ENCODE measurements at regions not wholly inside any gene's neighbourhood (a gene's known extent, or its start where the extent isn't known, plus 50 kb on each side); places are given as distances from the start of the nearest gene placed in this dataset.

DNA sequence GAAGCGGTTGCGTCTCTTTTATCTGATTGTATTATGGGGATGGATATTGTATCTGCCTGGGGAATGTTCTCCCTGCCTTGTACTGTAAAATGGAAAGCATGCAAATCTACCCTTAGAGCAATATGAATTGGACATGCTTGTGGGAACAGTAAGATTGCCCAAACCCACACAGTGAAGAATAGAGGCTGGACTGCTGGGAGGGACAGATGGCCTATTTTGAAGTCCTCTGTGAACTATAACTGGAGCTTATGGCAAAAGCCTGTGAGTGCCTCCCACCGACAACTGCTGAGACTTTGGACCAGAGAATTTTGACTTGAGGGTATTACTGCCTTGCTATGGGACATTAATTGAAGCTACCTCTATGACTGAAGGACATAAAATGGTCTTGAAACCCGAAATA lies 168.9 kb downstream of the ERCC6L2 start:
- TF ChIP-seq CREB1 (IDR thresholded peaks at IDR 0.05; ENCODE audit: low read depth) (no peak), TCF12 (IDR thresholded peaks at IDR 0.05; ENCODE audit: low read depth) (no peak), YY1 (IDR thresholded peaks at IDR 0.05; ENCODE audit: low read depth) (no peak), TAF1 (IDR thresholded peaks at IDR 0.05; ENCODE audit: low read depth) (no peak), ZBTB7A (IDR thresholded peaks at IDR 0.05; ENCODE audit: low read depth) (no peak), FOXM1 (IDR thresholded peaks at IDR 0.05; ENCODE audit: borderline replicate concordance, low read depth) (no peak), EP300 (IDR thresholded peaks at IDR 0.05; ENCODE audit: borderline replicate concordance) (no peak), CEBPB (IDR thresholded peaks at IDR 0.05) (no peak), RAD21 (IDR thresholded peaks at IDR 0.05; ENCODE audit: low read depth) (no peak), TEAD4 (IDR thresholded peaks at IDR 0.05) (no peak), EGR1 (IDR thresholded peaks at IDR 0.05) (no peak), NFIC (IDR thresholded peaks at IDR 0.05) (no peak)
- TF ChIP-seq, protein P1, sequence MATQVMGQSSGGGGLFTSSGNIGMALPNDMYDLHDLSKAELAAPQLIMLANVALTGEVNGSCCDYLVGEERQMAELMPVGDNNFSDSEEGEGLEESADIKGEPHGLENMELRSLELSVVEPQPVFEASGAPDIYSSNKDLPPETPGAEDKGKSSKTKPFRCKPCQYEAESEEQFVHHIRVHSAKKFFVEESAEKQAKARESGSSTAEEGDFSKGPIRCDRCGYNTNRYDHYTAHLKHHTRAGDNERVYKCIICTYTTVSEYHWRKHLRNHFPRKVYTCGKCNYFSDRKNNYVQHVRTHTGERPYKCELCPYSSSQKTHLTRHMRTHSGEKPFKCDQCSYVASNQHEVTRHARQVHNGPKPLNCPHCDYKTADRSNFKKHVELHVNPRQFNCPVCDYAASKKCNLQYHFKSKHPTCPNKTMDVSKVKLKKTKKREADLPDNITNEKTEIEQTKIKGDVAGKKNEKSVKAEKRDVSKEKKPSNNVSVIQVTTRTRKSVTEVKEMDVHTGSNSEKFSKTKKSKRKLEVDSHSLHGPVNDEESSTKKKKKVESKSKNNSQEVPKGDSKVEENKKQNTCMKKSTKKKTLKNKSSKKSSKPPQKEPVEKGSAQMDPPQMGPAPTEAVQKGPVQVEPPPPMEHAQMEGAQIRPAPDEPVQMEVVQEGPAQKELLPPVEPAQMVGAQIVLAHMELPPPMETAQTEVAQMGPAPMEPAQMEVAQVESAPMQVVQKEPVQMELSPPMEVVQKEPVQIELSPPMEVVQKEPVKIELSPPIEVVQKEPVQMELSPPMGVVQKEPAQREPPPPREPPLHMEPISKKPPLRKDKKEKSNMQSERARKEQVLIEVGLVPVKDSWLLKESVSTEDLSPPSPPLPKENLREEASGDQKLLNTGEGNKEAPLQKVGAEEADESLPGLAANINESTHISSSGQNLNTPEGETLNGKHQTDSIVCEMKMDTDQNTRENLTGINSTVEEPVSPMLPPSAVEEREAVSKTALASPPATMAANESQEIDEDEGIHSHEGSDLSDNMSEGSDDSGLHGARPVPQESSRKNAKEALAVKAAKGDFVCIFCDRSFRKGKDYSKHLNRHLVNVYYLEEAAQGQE (IDR thresholded peaks at IDR 0.05; ENCODE audit: low read depth): no peak
- TF ChIP-seq, protein P2, sequence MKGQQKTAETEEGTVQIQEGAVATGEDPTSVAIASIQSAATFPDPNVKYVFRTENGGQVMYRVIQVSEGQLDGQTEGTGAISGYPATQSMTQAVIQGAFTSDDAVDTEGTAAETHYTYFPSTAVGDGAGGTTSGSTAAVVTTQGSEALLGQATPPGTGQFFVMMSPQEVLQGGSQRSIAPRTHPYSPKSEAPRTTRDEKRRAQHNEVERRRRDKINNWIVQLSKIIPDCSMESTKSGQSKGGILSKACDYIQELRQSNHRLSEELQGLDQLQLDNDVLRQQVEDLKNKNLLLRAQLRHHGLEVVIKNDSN (IDR thresholded peaks at IDR 0.05): no peak
- TF ChIP-seq, protein P3, sequence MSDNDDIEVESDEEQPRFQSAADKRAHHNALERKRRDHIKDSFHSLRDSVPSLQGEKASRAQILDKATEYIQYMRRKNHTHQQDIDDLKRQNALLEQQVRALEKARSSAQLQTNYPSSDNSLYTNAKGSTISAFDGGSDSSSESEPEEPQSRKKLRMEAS (IDR thresholded peaks at IDR 0.05): no peak

DNA sequence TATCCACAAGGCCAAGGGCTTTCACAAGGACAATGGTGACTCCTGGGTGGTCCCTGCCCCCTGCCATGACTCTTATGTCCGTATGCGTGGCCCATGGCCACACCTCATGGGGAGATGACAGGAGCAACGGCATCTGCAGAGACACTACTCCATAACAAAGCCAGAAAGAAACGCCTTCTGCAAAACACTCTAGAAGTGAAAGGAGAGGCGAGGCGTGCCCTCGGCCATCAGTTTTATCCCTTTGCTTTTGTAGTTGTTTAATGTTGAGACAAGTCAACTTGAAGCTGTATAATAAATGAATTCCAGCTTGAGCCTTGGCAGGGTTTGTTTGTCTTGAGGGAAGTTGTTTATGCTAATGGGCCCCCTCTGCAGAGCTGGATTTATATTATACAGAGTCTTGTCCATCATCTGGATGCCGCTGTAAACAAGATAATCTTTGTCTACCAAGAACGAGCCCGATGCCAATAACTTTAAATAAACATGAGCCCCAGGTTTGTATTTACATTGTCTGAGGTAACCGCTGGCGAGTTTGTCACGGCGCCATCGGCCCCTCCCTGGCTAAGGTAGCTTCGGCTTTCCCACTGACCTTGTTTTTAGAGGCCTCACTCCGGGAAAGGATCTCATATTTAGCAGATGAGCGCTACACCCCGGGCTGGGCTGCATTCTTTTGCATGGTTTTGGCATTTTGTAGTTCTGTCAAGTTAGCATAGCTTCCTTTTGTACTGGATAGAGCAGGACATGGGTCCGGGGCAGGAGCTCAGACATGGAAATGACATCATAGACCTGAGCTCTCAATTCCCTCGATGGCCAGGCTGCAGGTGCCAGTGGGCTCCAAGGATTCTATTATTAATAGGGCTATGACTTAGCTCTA lies 165.3 kb downstream of the ERCC6L2 start:
- TF ChIP-seq NFIC (IDR thresholded peaks at IDR 0.05) (no peak), EGR1 (IDR thresholded peaks at IDR 0.05) (no peak), RAD21 (IDR thresholded peaks at IDR 0.05; ENCODE audit: low read depth) (no peak), YY1 (IDR thresholded peaks at IDR 0.05; ENCODE audit: low read depth) (no peak), TCF12 (IDR thresholded peaks at IDR 0.05; ENCODE audit: low read depth) (no peak), ZBTB7A (IDR thresholded peaks at IDR 0.05; ENCODE audit: low read depth) (no peak), CREB1 (IDR thresholded peaks at IDR 0.05; ENCODE audit: low read depth) (no peak), TAF1 (IDR thresholded peaks at IDR 0.05; ENCODE audit: low read depth) (no peak), TEAD4 (IDR thresholded peaks at IDR 0.05) (no peak)
- TF ChIP-seq, protein P2 (IDR thresholded peaks at IDR 0.05): no peak

DNA sequence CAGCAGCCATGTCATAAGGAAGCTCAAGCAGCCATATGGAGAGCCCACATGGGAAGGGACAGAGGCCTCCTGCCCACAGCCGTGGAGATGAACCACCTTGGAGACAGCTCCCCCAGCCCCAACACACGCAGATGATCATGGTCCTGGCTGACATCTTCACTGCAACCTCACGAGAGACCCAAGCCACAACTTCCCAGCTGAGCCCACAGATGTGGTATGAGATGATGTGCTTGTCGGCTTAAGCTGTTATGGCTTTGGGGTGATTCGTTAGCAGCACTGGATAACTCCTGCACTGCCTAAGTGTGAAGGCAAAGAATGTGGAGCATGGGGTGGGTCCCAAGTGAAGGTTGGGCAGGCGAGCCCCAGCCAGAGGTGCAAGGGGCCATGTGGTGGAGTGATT lies 163.4 kb downstream of the ERCC6L2 start:
- TF ChIP-seq, protein P2 (IDR thresholded peaks at IDR 0.05): no peak
- TF ChIP-seq CREB1 (IDR thresholded peaks at IDR 0.05; ENCODE audit: low read depth): no peak
- TF ChIP-seq EGR1 (IDR thresholded peaks at IDR 0.05): no peak
- no peak for TF ChIP-seq TCF12 (IDR thresholded peaks at IDR 0.05; ENCODE audit: low read depth)
- no peak for TF ChIP-seq TAF1 (IDR thresholded peaks at IDR 0.05; ENCODE audit: low read depth)
- no peak for TF ChIP-seq TEAD4 (IDR thresholded peaks at IDR 0.05)
- TF ChIP-seq ZBTB7A (IDR thresholded peaks at IDR 0.05; ENCODE audit: low read depth): no peak
- no peak for TF ChIP-seq YY1 (IDR thresholded peaks at IDR 0.05; ENCODE audit: low read depth)
- TF ChIP-seq RAD21 (IDR thresholded peaks at IDR 0.05; ENCODE audit: low read depth): no peak
- no peak for TF ChIP-seq CEBPB (IDR thresholded peaks at IDR 0.05)
- TF ChIP-seq, protein P3 (IDR thresholded peaks at IDR 0.05): no peak
- TF ChIP-seq NFIC (IDR thresholded peaks at IDR 0.05): no peak
- no peak for TF ChIP-seq EP300 (IDR thresholded peaks at IDR 0.05; ENCODE audit: borderline replicate concordance)
- TF ChIP-seq, protein P1 (IDR thresholded peaks at IDR 0.05; ENCODE audit: low read depth): no peak
- no peak for TF ChIP-seq FOXM1 (IDR thresholded peaks at IDR 0.05; ENCODE audit: borderline replicate concordance, low read depth)

DNA sequence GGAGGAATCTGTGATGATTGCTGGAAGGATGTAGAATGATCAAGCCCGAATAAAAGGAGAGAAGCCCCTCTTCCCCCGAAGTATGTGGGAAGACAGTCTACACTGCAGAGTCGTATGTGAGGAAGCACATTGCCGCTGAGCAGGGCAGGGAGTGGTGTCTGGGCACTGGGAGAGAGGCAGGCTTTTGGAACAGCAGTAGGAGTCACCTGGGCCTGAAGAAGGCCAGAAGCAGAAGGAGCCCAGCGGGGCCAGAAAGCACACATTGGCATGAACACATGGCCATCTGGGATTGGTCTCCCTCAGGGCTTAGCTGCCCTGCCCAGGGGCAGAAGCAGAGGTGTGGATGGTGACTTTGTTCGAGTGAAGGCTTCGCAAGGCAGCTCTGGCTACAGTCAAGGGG lies 162.8 kb downstream of the ERCC6L2 start:
- TF ChIP-seq, protein P2 (IDR thresholded peaks at IDR 0.05): no peak
- TF ChIP-seq ZBTB7A (IDR thresholded peaks at IDR 0.05; ENCODE audit: low read depth): no peak
- TF ChIP-seq, protein P1 (IDR thresholded peaks at IDR 0.05; ENCODE audit: low read depth): no peak
- TF ChIP-seq TAF1 (IDR thresholded peaks at IDR 0.05; ENCODE audit: low read depth): no peak
- TF ChIP-seq RAD21 (IDR thresholded peaks at IDR 0.05; ENCODE audit: low read depth): no peak
- TF ChIP-seq, protein P3 (IDR thresholded peaks at IDR 0.05): no peak
- TF ChIP-seq NFIC (IDR thresholded peaks at IDR 0.05): no peak
- no peak for TF ChIP-seq CEBPB (IDR thresholded peaks at IDR 0.05)
- no peak for TF ChIP-seq EP300 (IDR thresholded peaks at IDR 0.05; ENCODE audit: borderline replicate concordance)
- TF ChIP-seq EGR1 (IDR thresholded peaks at IDR 0.05): no peak
- no peak for TF ChIP-seq YY1 (IDR thresholded peaks at IDR 0.05; ENCODE audit: low read depth)
- no peak for TF ChIP-seq FOXM1 (IDR thresholded peaks at IDR 0.05; ENCODE audit: borderline replicate concordance, low read depth)
- TF ChIP-seq CREB1 (IDR thresholded peaks at IDR 0.05; ENCODE audit: low read depth): no peak
- no peak for TF ChIP-seq TCF12 (IDR thresholded peaks at IDR 0.05; ENCODE audit: low read depth)
- TF ChIP-seq TEAD4 (IDR thresholded peaks at IDR 0.05): no peak

All from Ishikawa (cell line).